Transverse colon (tissue), 4 donors: ENCODE measurements at regions not wholly inside any gene's neighbourhood (a gene's known extent, or its start where the extent isn't known, plus 50 kb on each side); places are given as distances from the start of the nearest gene placed in this dataset.

Source experiments
- EP300 ChIP-seq: sonication (generic); formaldehyde crosslinking; IDR thresholded peaks from one replicate; pipeline ENCODE4 v1.6.1; 2017; ENCODE audit warnings: antibody characterized with exemption, low read depth
- POLR2A ChIP-seq: fragments of 450-650 bp; IDR thresholded peaks from one replicate; pipeline ENCODE4 v1.6.1; 2016; ENCODE audit warnings: antibody characterized with exemption, mild to moderate bottlenecking, moderate library complexity
- POLR2AphosphoS5 ChIP-seq, 3 donors: sonication (generic); formaldehyde crosslinking; IDR thresholded peaks; one replicate each; pipeline ENCODE4 v1.6.1; 2016; ENCODE audit warnings: antibody characterized with exemption in 3 of 3
- TF ChIP-seq, protein P1 (sequence below), 5 experiments: fragments of 200-600 bp in 3 of 5; fragments of 450-650 bp in 2 of 5; sonication (generic) in 3 of 5; IDR thresholded peaks; 1 replicate in 2 of 5; 2 replicates in 3 of 5; pipeline ENCODE4 v1.5.1; 2016 to 2017; ENCODE audit warnings: antibody characterized with exemption in 5 of 5, inconsistent platforms in 3 of 5, mild to moderate bottlenecking in 2 of 5, moderate library complexity in 1 of 5

DNA sequence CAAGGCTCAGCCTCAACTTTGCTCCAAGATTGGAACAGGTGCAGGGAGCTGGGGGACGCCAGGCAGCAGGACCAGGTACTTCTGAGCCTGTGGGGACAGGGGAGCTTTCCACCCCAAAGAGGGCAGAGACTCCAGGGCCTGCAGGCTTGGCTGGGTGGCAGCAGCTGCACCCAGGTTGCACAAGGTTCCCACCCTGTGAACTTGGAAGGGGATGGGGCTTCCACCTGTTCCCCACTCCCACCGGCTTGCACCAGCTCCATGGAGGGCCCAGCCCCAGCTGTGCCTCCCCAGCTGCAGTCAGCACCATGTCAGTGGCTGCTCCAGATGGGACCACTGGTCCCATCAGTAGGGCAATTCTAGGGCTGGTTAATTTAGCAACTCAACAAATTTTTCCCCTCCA, 114.0 kb upstream of the CDKN3 start:
- TF ChIP-seq, protein P1, sequence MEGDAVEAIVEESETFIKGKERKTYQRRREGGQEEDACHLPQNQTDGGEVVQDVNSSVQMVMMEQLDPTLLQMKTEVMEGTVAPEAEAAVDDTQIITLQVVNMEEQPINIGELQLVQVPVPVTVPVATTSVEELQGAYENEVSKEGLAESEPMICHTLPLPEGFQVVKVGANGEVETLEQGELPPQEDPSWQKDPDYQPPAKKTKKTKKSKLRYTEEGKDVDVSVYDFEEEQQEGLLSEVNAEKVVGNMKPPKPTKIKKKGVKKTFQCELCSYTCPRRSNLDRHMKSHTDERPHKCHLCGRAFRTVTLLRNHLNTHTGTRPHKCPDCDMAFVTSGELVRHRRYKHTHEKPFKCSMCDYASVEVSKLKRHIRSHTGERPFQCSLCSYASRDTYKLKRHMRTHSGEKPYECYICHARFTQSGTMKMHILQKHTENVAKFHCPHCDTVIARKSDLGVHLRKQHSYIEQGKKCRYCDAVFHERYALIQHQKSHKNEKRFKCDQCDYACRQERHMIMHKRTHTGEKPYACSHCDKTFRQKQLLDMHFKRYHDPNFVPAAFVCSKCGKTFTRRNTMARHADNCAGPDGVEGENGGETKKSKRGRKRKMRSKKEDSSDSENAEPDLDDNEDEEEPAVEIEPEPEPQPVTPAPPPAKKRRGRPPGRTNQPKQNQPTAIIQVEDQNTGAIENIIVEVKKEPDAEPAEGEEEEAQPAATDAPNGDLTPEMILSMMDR (IDR thresholded peaks at IDR 0.05) = no peak
- TF ChIP-seq EP300 (no peak), POLR2AphosphoS5 (IDR thresholded peaks at IDR 0.05) (no peak), POLR2A (no peak)
